ACHN (cell line): ENCODE measurements at regions not wholly inside any gene's neighbourhood (a gene's known extent, or its start where the extent isn't known, plus 50 kb on each side); places are given as distances from the start of the nearest gene placed in this dataset.

ENCODE experiments used
- DNase-seq: peaks from one replicate; pipeline ENCODE4 v3.0.0-alpha.2; 2015
- in situ Hi-C: cut with HindIII; loops from 2 replicates; pipeline ENCODE4 v1.10.0; 2017; ENCODE audit warnings: low sequenced_read_pairs, low pct_ligation_motif_present, low pct_unique_long_range_greater_than_20kb

- in situ Hi-C loops: no loop called here
- DNase-seq: no peak
Observed at GRCh38 chr15:31803388-31803884, 226.9 kb upstream of the CHRNA7 start.

- no peak for DNase-seq
- in situ Hi-C loops: no loop called here
Observed at GRCh38 chr15:31805090-31805662, 225.1 kb upstream of the CHRNA7 start.

GRCh38 chr15:31806106-31806505 lies 224.2 kb upstream of the CHRNA7 start:
- DNase-seq: no peak
- in situ Hi-C loops: no loop called here

- DNase-seq: no peak
- in situ Hi-C loops: no loop called here
Observed at GRCh38 chr15:31811641-31812040, 218.7 kb upstream of the CHRNA7 start.

- no peak for DNase-seq
- in situ Hi-C loops: no loop called here
Observed at GRCh38 chr15:31814082-31814481, 216.2 kb upstream of the CHRNA7 start.

GRCh38 chr15:31815411-31816155 lies 214.7 kb upstream of the CHRNA7 start:
- DNase-seq: no peak
- in situ Hi-C loops: no loop called here

GRCh38 chr15:31822463-31822862 lies 207.9 kb upstream of the CHRNA7 start:
- in situ Hi-C loops: no loop called here
- DNase-seq: no peak

GRCh38 chr15:31824024-31824423 lies 206.3 kb upstream of the CHRNA7 start:
- in situ Hi-C loops: no loop called here

GRCh38 chr15:31828594-31828993 lies 201.7 kb upstream of the CHRNA7 start:
- in situ Hi-C loops: no loop called here
- DNase-seq: no peak

More at GRCh38 chr15:31824024-31824423, 206.3 kb upstream of the CHRNA7 start:
- DNase-seq: no peak

- in situ Hi-C loops: no loop called here
- DNase-seq: no peak
Observed at GRCh38 chr15:31830591-31830990, 199.7 kb upstream of the CHRNA7 start.

GRCh38 chr15:31831596-31831995 lies 198.7 kb upstream of the CHRNA7 start:
- in situ Hi-C loops: no loop called here

GRCh38 chr15:31834654-31835053 lies 195.7 kb upstream of the CHRNA7 start:
- DNase-seq: no peak
- in situ Hi-C loops: no loop called here

More at GRCh38 chr15:31831596-31831995, 198.7 kb upstream of the CHRNA7 start:
- DNase-seq: no peak

GRCh38 chr15:31839388-31839787 lies 190.9 kb upstream of the CHRNA7 start:
- DNase-seq: no peak
- in situ Hi-C loops: no loop called here

GRCh38 chr15:31840849-31841476 lies 189.4 kb upstream of the CHRNA7 start:
- in situ Hi-C loops: no loop called here
- DNase-seq: no peak

GRCh38 chr15:31842532-31843195 lies 187.7 kb upstream of the CHRNA7 start:
- in situ Hi-C loops: no loop called here

GRCh38 chr15:31843426-31844055 lies 186.8 kb upstream of the CHRNA7 start:
- in situ Hi-C loops: no loop called here
- DNase-seq: no peak

More at GRCh38 chr15:31842532-31843195, 187.7 kb upstream of the CHRNA7 start:
- DNase-seq: no peak

GRCh38 chr15:31845791-31846190 lies 184.5 kb upstream of the CHRNA7 start:
- no peak for DNase-seq
- in situ Hi-C loops: no loop called here

- in situ Hi-C loops: no loop called here
- no peak for DNase-seq
Observed at GRCh38 chr15:31847961-31848360, 182.4 kb upstream of the CHRNA7 start.

- DNase-seq: no peak
- in situ Hi-C loops: no loop called here
Observed at GRCh38 chr15:31848621-31849020, 181.7 kb upstream of the CHRNA7 start.
